ENCODE measurements at regions not wholly inside any gene's neighbourhood (a gene's known extent, or its start where the extent isn't known, plus 50 kb on each side); places are given as distances from the start of the nearest gene placed in this dataset.

- Histone ChIP-seq H3K36me3 (ENCODE audit: control insufficient read depth, insufficient read depth, low read length) (peaks cover 28% of the 10 kb centered on the region), H3K4me3 (ENCODE audit: insufficient read depth, low read depth, low read length, poor library complexity, severe bottlenecking) (no peak overlapping the region), H3K27ac (ENCODE audit: insufficient read depth, low read length, poor library complexity, severe bottlenecking) (no peak overlapping the region), H3K4me1 (ENCODE audit: control insufficient read depth, insufficient read depth, low read length, poor library complexity, severe bottlenecking) (peaks cover 32% of the 10 kb centered on the region), H3K27me3 (replicated peaks; ENCODE audit: control insufficient read depth, insufficient read depth, low read length, poor library complexity, severe bottlenecking) (no peaks in the 10 kb centered on the region), H3K9me3 (ENCODE audit: control insufficient read depth, low read length) (no peaks in the 10 kb centered on the region)
- DNase-seq = peak in 1 of 3 donors; percentile 46
Measured at GRCh38 chr7:130971297-130971696, 237.3 kb upstream of the KLF14 start.

DNA sequence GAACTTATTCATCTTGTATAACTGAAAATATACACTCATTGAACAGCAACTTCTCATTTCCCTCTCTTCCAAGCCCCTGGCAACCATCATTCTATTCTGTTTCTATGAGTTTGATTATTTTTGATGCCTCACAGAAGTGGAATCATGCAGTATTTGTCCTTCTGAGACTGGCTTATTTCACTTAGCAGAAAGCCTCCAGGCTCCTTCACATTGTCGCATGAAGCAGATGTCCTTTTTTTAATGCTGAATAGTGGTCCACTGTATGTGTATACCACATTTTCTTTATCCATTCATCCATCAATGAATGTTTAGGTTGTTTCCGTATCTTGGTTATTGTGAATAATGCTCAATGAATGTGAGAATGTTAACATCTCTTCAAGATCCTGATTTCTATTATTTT is 238.2 kb upstream of the KLF14 start:
- DNase-seq = no peak
- H3K4me1 ChIP-seq (ENCODE audit: control insufficient read depth, insufficient read depth, low read length, poor library complexity, severe bottlenecking) = peaks cover 32% of the 10 kb centered on the region
- no peak overlapping the region for H3K27ac ChIP-seq (ENCODE audit: insufficient read depth, low read length, poor library complexity, severe bottlenecking)
- no peaks in the 10 kb centered on the region for H3K9me3 ChIP-seq (ENCODE audit: control insufficient read depth, low read length)
- peaks cover 20% of the 10 kb centered on the region for H3K36me3 ChIP-seq (ENCODE audit: control insufficient read depth, insufficient read depth, low read length)
- no peaks in the 10 kb centered on the region for H3K27me3 ChIP-seq (replicated peaks; ENCODE audit: control insufficient read depth, insufficient read depth, low read length, poor library complexity, severe bottlenecking)
- no peak overlapping the region for H3K4me3 ChIP-seq (ENCODE audit: insufficient read depth, low read depth, low read length, poor library complexity, severe bottlenecking)

GRCh38 chr7:130973637-130974036 is 239.6 kb upstream of the KLF14 start:
- Histone ChIP-seq H3K9me3 (ENCODE audit: control insufficient read depth, low read length) (no peaks in the 10 kb centered on the region), H3K4me1 (ENCODE audit: control insufficient read depth, insufficient read depth, low read length, poor library complexity, severe bottlenecking) (peaks cover 32% of the 10 kb centered on the region), H3K4me3 (ENCODE audit: insufficient read depth, low read depth, low read length, poor library complexity, severe bottlenecking) (no peak overlapping the region), H3K27ac (ENCODE audit: insufficient read depth, low read length, poor library complexity, severe bottlenecking) (no peak overlapping the region), H3K36me3 (ENCODE audit: control insufficient read depth, insufficient read depth, low read length) (peaks cover 17% of the 10 kb centered on the region), H3K27me3 (replicated peaks; ENCODE audit: control insufficient read depth, insufficient read depth, low read length, poor library complexity, severe bottlenecking) (no peaks in the 10 kb centered on the region)
- DNase-seq = no peak

DNA sequence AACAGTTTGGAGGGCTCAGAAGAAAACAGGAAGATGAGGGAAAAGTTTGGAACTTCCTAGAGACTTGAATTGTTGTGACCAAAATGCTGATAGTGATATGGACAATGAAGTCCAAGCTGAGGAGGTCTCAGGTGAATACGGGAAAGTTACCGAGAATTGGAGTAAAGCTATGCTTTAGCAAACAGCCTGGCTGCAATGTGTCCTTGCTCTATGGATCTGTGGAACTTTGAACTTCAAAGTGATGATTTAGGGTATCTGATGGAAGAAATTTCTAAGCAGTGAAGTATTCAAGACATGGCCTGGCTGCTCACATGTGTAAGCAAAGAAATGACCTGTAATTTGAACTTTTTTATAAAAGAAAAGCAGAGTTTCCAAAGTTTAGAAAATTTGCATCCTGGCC is 240.2 kb upstream of the KLF14 start:
- DNase-seq = no peak
- peaks cover 30% of the 10 kb centered on the region for H3K4me1 ChIP-seq (ENCODE audit: control insufficient read depth, insufficient read depth, low read length, poor library complexity, severe bottlenecking)
- no peaks in the 10 kb centered on the region for H3K27me3 ChIP-seq (replicated peaks; ENCODE audit: control insufficient read depth, insufficient read depth, low read length, poor library complexity, severe bottlenecking)
- peaks cover 17% of the 10 kb centered on the region for H3K36me3 ChIP-seq (ENCODE audit: control insufficient read depth, insufficient read depth, low read length)
- H3K27ac ChIP-seq (ENCODE audit: insufficient read depth, low read length, poor library complexity, severe bottlenecking) = no peak overlapping the region
- no peak overlapping the region for H3K4me3 ChIP-seq (ENCODE audit: insufficient read depth, low read depth, low read length, poor library complexity, severe bottlenecking)
- no peaks in the 10 kb centered on the region for H3K9me3 ChIP-seq (ENCODE audit: control insufficient read depth, low read length)

GRCh38 chr7:130974794-130975193 is 240.8 kb upstream of the KLF14 start:
- Histone ChIP-seq H3K9me3 (ENCODE audit: control insufficient read depth, low read length) (no peaks in the 10 kb centered on the region), H3K27ac (ENCODE audit: insufficient read depth, low read length, poor library complexity, severe bottlenecking) (no peak overlapping the region), H3K27me3 (replicated peaks; ENCODE audit: control insufficient read depth, insufficient read depth, low read length, poor library complexity, severe bottlenecking) (no peaks in the 10 kb centered on the region), H3K36me3 (ENCODE audit: control insufficient read depth, insufficient read depth, low read length) (peaks cover 17% of the 10 kb centered on the region), H3K4me1 (ENCODE audit: control insufficient read depth, insufficient read depth, low read length, poor library complexity, severe bottlenecking) (peaks cover 32% of the 10 kb centered on the region), H3K4me3 (ENCODE audit: insufficient read depth, low read depth, low read length, poor library complexity, severe bottlenecking) (no peak overlapping the region)
- DNase-seq = no peak

DNA sequence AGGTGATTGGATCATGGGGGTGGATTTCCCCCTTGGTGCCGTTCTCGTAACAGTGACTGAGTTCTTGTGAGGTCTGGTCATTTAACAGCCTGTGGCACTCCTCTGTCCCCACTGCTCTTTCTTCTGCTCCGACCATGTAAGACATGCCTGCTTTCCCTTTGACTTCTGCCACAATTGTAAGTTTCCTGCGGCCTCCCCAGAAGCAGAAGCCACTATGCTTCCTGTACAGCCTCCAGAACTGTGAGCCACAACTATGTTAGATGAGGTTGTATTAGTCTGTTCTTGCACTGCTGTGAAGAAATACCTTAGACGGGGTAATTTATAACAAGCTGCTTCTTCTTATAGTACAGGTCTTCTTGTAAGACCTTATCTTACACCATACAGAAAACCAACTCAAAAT is 241.7 kb upstream of the KLF14 start:
- Histone ChIP-seq H3K27ac (ENCODE audit: insufficient read depth, low read length, poor library complexity, severe bottlenecking) (no peak overlapping the region), H3K4me1 (ENCODE audit: control insufficient read depth, insufficient read depth, low read length, poor library complexity, severe bottlenecking) (peaks cover 24% of the 10 kb centered on the region), H3K9me3 (ENCODE audit: control insufficient read depth, low read length) (no peaks in the 10 kb centered on the region), H3K27me3 (replicated peaks; ENCODE audit: control insufficient read depth, insufficient read depth, low read length, poor library complexity, severe bottlenecking) (no peaks in the 10 kb centered on the region), H3K36me3 (ENCODE audit: control insufficient read depth, insufficient read depth, low read length) (peaks cover 17% of the 10 kb centered on the region), H3K4me3 (ENCODE audit: insufficient read depth, low read depth, low read length, poor library complexity, severe bottlenecking) (no peak overlapping the region)
- DNase-seq = no peak

DNA sequence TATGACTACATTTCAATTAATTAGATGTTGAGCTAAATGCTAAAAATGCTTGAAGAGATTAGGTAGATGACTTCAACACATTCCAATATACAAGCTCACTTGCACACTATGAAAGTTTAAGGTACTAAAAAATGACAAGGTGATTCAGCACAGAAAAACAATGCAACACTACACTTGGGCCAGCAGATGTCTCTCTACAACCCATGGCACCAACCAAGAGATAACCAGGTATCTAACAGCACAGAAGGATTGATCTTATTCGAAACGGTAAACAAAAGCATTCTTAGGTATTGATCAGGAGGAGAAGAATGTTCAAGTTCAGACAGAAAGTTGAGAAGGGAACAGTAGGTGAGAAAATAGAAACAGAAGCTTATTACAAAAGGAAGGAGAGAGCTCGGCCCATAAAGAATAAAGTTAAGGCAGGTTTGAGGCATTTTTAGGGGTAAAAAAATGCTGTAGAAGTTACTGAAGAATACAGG is 248.2 kb upstream of the KLF14 start:
- peaks cover 50% of the 10 kb centered on the region for H3K4me1 ChIP-seq (ENCODE audit: control insufficient read depth, insufficient read depth, low read length, poor library complexity, severe bottlenecking)

DNA sequence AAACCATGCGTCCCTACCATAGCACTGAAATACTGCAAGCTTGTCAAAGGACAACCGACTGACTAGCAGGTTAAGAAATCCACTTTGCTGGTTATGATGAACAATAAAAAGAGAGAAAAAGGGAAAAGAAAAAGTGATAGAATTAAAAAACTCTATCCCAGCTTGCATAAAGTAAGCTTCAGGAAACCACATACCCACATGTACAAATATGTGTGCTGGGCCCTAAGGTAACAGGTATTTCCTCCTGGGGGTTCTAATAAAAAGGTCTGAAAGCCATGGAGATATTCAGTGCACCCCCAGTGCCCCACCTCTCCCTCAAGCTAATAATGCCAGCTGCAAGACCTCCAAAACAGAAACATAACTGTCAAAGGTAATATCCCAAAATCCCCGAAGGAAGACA is 248.6 kb upstream of the KLF14 start:
- H3K27ac ChIP-seq (ENCODE audit: insufficient read depth, low read length, poor library complexity, severe bottlenecking) = peak overlapping the region; percentile 54
- H3K36me3 ChIP-seq (ENCODE audit: control insufficient read depth, insufficient read depth, low read length) = no peaks in the 10 kb centered on the region
- no peaks in the 10 kb centered on the region for H3K27me3 ChIP-seq (replicated peaks; ENCODE audit: control insufficient read depth, insufficient read depth, low read length, poor library complexity, severe bottlenecking)
- DNase-seq = no peak
- H3K4me1 ChIP-seq (ENCODE audit: control insufficient read depth, insufficient read depth, low read length, poor library complexity, severe bottlenecking) = peaks cover 54% of the 10 kb centered on the region
- H3K4me3 ChIP-seq (ENCODE audit: insufficient read depth, low read depth, low read length, poor library complexity, severe bottlenecking) = no peak overlapping the region
- H3K9me3 ChIP-seq (ENCODE audit: control insufficient read depth, low read length) = no peaks in the 10 kb centered on the region

More for the DNA sequence above, 248.2 kb upstream of the KLF14 start:
- peak overlapping the region; percentile 54 for H3K27ac ChIP-seq (ENCODE audit: insufficient read depth, low read length, poor library complexity, severe bottlenecking)
- DNase-seq = no peak
- H3K4me3 ChIP-seq (ENCODE audit: insufficient read depth, low read depth, low read length, poor library complexity, severe bottlenecking) = no peak overlapping the region
- no peaks in the 10 kb centered on the region for H3K36me3 ChIP-seq (ENCODE audit: control insufficient read depth, insufficient read depth, low read length)
- no peaks in the 10 kb centered on the region for H3K9me3 ChIP-seq (ENCODE audit: control insufficient read depth, low read length)
- H3K27me3 ChIP-seq (replicated peaks; ENCODE audit: control insufficient read depth, insufficient read depth, low read length, poor library complexity, severe bottlenecking) = no peaks in the 10 kb centered on the region

GRCh38 chr7:130985361-130985760 is 251.4 kb upstream of the KLF14 start:
- H3K4me1 ChIP-seq (ENCODE audit: control insufficient read depth, insufficient read depth, low read length, poor library complexity, severe bottlenecking) = peaks cover 68% of the 10 kb centered on the region
- no peaks in the 10 kb centered on the region for H3K36me3 ChIP-seq (ENCODE audit: control insufficient read depth, insufficient read depth, low read length)
- H3K4me3 ChIP-seq (ENCODE audit: insufficient read depth, low read depth, low read length, poor library complexity, severe bottlenecking) = no peak overlapping the region
- H3K9me3 ChIP-seq (ENCODE audit: control insufficient read depth, low read length) = no peaks in the 10 kb centered on the region
- DNase-seq = no peak
- H3K27ac ChIP-seq (ENCODE audit: insufficient read depth, low read length, poor library complexity, severe bottlenecking) = peak overlapping the region; percentile 82
- H3K27me3 ChIP-seq (replicated peaks; ENCODE audit: control insufficient read depth, insufficient read depth, low read length, poor library complexity, severe bottlenecking) = no peaks in the 10 kb centered on the region

DNA sequence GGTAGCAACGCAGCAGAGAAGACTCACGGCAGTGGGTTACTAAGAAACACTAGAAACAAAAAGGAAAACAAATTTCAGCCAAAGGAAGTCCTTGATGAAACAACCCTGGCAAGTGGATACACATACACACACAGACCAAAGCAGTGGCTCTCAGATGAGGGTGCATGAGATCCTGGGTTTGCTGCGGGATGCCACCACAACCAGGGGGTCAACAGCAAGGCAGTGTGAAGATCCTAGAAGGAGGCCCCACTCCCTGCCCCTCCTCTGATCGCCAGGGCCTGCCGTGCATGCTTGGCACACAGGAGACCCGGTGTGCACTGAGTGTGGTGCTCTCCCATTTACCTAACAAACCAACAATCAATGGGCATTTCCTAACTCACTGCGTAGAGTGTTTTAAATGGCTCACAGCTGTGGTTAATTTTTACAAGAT is 252.3 kb upstream of the KLF14 start:
- no peaks in the 10 kb centered on the region for H3K27me3 ChIP-seq (replicated peaks; ENCODE audit: control insufficient read depth, insufficient read depth, low read length, poor library complexity, severe bottlenecking)
- no peaks in the 10 kb centered on the region for H3K36me3 ChIP-seq (ENCODE audit: control insufficient read depth, insufficient read depth, low read length)
- no peak for DNase-seq
- H3K4me3 ChIP-seq (ENCODE audit: insufficient read depth, low read depth, low read length, poor library complexity, severe bottlenecking) = no peak overlapping the region
- peak overlapping the region; percentile 82 for H3K27ac ChIP-seq (ENCODE audit: insufficient read depth, low read length, poor library complexity, severe bottlenecking)
- H3K9me3 ChIP-seq (ENCODE audit: control insufficient read depth, low read length) = no peaks in the 10 kb centered on the region
- H3K4me1 ChIP-seq (ENCODE audit: control insufficient read depth, insufficient read depth, low read length, poor library complexity, severe bottlenecking) = peaks cover 75% of the 10 kb centered on the region
